ENCODE measurements at regions not wholly inside any gene's neighbourhood (a gene's known extent, or its start where the extent isn't known, plus 50 kb on each side); places are given as distances from the start of the nearest gene placed in this dataset.

DNA sequence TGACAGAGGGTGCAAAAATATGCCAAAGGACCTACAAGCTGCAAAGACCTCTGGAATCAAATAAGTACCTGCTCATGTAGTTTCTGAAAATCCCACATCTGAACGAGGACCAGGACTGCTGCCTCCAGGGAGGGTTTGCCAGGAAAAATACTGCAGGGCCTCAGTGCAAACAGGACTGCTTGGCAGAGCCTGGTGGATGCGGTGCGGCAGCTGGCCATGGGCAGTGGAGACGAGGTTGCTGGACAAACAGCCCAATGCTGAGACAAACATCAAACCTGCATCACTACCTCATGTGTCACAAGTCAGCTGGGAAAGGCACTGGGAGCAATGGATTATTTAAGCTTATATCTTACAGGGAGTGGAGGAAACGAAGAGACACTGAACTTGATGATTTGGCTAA lies 238.8 kb downstream of the PAX1 start:
- Histone ChIP-seq H3K4me3 (no peak overlapping the region), H3K27ac (no peak overlapping the region)
- TF ChIP-seq, protein P1, sequence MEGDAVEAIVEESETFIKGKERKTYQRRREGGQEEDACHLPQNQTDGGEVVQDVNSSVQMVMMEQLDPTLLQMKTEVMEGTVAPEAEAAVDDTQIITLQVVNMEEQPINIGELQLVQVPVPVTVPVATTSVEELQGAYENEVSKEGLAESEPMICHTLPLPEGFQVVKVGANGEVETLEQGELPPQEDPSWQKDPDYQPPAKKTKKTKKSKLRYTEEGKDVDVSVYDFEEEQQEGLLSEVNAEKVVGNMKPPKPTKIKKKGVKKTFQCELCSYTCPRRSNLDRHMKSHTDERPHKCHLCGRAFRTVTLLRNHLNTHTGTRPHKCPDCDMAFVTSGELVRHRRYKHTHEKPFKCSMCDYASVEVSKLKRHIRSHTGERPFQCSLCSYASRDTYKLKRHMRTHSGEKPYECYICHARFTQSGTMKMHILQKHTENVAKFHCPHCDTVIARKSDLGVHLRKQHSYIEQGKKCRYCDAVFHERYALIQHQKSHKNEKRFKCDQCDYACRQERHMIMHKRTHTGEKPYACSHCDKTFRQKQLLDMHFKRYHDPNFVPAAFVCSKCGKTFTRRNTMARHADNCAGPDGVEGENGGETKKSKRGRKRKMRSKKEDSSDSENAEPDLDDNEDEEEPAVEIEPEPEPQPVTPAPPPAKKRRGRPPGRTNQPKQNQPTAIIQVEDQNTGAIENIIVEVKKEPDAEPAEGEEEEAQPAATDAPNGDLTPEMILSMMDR (IDR thresholded peaks at IDR 0.05): no peak
- no peak for DNase-seq (ENCODE audit: low spot score)

GRCh38 chr20:21941941-21942805 lies 236.7 kb downstream of the PAX1 start:
- no peak for DNase-seq (ENCODE audit: low spot score)
- Histone ChIP-seq H3K4me3 (no peak overlapping the region), H3K27ac (no peak overlapping the region)
- TF ChIP-seq, protein P1 (IDR thresholded peaks at IDR 0.05): no peak

DNA sequence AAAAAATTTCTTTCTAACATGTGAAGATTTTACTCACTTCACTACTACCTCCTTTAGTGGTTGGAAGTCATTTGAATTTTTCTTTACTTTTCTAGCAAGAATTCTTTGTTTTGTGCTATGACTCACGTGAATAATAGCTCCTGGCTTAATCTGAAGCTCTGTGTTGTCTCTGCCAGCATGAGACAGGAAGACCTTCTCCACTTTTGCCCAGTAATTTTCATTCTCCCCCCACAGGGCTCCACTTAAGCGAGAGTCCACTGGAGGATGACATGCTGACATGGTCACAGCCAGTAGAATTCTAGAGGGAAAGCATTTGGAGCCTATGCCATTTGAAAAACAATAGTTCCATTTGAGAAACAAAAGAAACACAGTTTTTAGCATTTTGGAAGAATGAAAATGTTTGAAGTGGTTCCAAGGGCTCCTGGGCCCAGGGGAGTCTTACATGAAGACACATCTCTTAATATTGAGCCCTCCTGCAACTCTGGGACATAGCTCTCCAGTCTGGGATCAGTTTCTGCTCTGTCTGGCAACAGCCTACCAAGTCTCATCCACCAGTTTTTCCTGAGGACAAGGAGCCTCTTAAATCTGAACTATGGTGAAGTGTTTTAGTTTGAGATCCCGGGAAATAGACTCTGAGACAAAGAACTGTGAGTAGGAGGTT lies 231.4 kb downstream of the PAX1 start:
- TF ChIP-seq, protein P1 (IDR thresholded peaks at IDR 0.05): no peak
- DNase-seq (ENCODE audit: low spot score): no peak

GRCh38 chr20:21936261-21936660 lies 230.8 kb downstream of the PAX1 start:
- DNase-seq (ENCODE audit: low spot score): no peak
- TF ChIP-seq, protein P1 (IDR thresholded peaks at IDR 0.05): no peak
- Histone ChIP-seq H3K4me3 (no peak overlapping the region), H3K27ac (no peak overlapping the region)

More for the DNA sequence above, 231.4 kb downstream of the PAX1 start:
- no peak overlapping the region for H3K27ac ChIP-seq
- no peak overlapping the region for H3K4me3 ChIP-seq

GRCh38 chr20:21933526-21933925 lies 228.1 kb downstream of the PAX1 start:
- no peak for DNase-seq (ENCODE audit: low spot score)
- no peak overlapping the region for H3K4me3 ChIP-seq
- TF ChIP-seq, protein P1 (IDR thresholded peaks at IDR 0.05): no peak
- H3K27ac ChIP-seq: no peak overlapping the region

DNA sequence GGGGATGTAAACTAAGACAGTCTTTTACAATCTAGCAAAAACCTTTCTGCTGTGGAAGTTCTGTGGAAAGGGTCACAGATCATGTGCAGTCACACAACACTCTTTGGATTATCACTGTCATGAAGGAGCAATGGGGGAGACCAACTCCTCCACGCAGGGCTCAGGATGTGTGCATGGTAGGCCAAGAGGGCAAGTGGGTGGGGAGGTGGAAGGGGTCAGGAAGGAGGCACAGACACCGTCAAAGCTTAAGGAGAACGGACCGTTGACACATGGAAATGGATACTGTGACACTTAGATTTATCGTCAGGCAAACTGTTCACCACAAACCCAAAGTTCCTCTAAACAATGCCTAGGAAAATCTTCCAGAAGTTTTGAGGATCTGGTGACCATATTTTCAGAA lies 215.8 kb downstream of the PAX1 start:
- TF ChIP-seq, protein P1 (IDR thresholded peaks at IDR 0.05): no peak
- Histone ChIP-seq H3K27ac (no peak overlapping the region), H3K4me3 (no peak overlapping the region)
- no peak for DNase-seq (ENCODE audit: low spot score)

Measured in coronary artery (tissue), 2 donors.